ENCODE measurements at regions not wholly inside any gene's neighbourhood (a gene's known extent, or its start where the extent isn't known, plus 50 kb on each side); places are given as distances from the start of the nearest gene placed in this dataset.

GRCh38 chr7:148500978-148501377, 89.6 kb upstream of the C7orf33 start:
- TF ChIP-seq CTCF (IDR thresholded peaks at IDR 0.05) (no peak), RAD21 (IDR thresholded peaks at IDR 0.05; ENCODE audit: low read length) (no peak), GABPA (IDR thresholded peaks at IDR 0.05; ENCODE audit: low read depth) (no peak), USF2 (IDR thresholded peaks at IDR 0.05; ENCODE audit: borderline replicate concordance, low read depth, low read length) (no peak), USF1 (IDR thresholded peaks at IDR 0.05; ENCODE audit: borderline replicate concordance, low read depth) (no peak), POLR2AphosphoS5 (IDR thresholded peaks at IDR 0.05; ENCODE audit: low read depth, low read length) (no peak), CHD2 (IDR thresholded peaks at IDR 0.05; ENCODE audit: low read length, partially characterized antibody) (no peak), IRF3 (IDR thresholded peaks at IDR 0.05; ENCODE audit: low read depth, low read length) (no peak), TAF1 (IDR thresholded peaks at IDR 0.05; ENCODE audit: borderline replicate concordance, low read depth, low read length) (no peak), MAX (IDR thresholded peaks at IDR 0.05; ENCODE audit: low read depth) (no peak), EP300 (IDR thresholded peaks at IDR 0.05; ENCODE audit: borderline replicate concordance in 1 of 2, low read depth in 1 of 2, low read length in 1 of 2) (no peak)

All from SK-N-SH (cell line).